B cell (primary cell): ENCODE measurements at regions not wholly inside any gene's neighbourhood (a gene's known extent, or its start where the extent isn't known, plus 50 kb on each side); places are given as distances from the start of the nearest gene placed in this dataset.

Experiments used
- ATAC-seq: fragments of 200-7000 bp; cut with Tn5 transposase; one replicate; pipeline ENCODE4 v1.10.0; 2021; ENCODE audit warnings: low read depth, mild to moderate bottlenecking, moderate number of reproducible peaks, moderate library complexity
- CTCF ChIA-PET: fragments of 350-600 bp; sonication (Branson Sonifier 250); formaldehyde crosslinking; loops from one replicate; lab custom pipeline; 2021; ENCODE audit warnings: antibody characterized with exemption, inconsistent platforms; lab: Charles Lee
- POLR2A ChIA-PET: fragments of 350-600 bp; sonication (Branson Sonifier 250); formaldehyde crosslinking; loops from one replicate; lab custom pipeline; 2021; ENCODE audit warnings: antibody characterized with exemption; lab: Charles Lee
- DNase-seq: peaks from one replicate; pipeline ENCODE4 v3.0.0; 2013
- H2AFZ ChIP-seq: 2 replicates; pipeline ENCODE4 v1.6.1; 2012; ENCODE audit warnings: mild to moderate bottlenecking, low read depth, low read length; ENCODE audit not compliant: insufficient read depth, poor library complexity, severe bottlenecking
- H3K27ac ChIP-seq, 2 donors: 1 replicate in 1 of 2; 2 replicates in 1 of 2; pipeline ENCODE4 v1.5.1; 2012 to 2013; ENCODE audit warnings: low read length in 2 of 2, mild to moderate bottlenecking in 2 of 2, moderate library complexity in 1 of 2
- H3K27me3 ChIP-seq, 4 experiments: fragments of 200-600 bp in 1 of 4; sonication (generic) in 1 of 4; replicated peaks in 1 of 4; 1 replicate in 2 of 4; 2 replicates in 2 of 4; pipeline versions ENCODE4 v1.6.1 to v1.7.0; 2013 to 2016; ENCODE audit warnings: low read length in 3 of 4, mild to moderate bottlenecking in 2 of 4, mixed read lengths in 1 of 4, moderate library complexity in 1 of 4; ENCODE audit not compliant: insufficient read depth in 4 of 4, control insufficient read depth in 3 of 4; ENCODE audit errors: control extremely low read depth in 1 of 4
- H3K36me3 ChIP-seq, 2 experiments: replicated peaks in 1 of 2; 1 replicate in 1 of 2; 2 replicates in 1 of 2; pipeline versions ENCODE4 v1.6.1 to v1.7.1; 2013; ENCODE audit warnings: low read length in 1 of 2; ENCODE audit not compliant: insufficient read depth in 2 of 2, control insufficient read depth in 1 of 2; ENCODE audit errors: control extremely low read depth in 1 of 2, extremely low read depth in 1 of 2
- H3K4me1 ChIP-seq, 2 donors: fragments of 200-600 bp in 1 of 2; sonication (generic) in 1 of 2; 1 replicate in 1 of 2; 2 replicates in 1 of 2; pipeline versions ENCODE4 v1.5.1 to v1.6.1; 2013 to 2017; ENCODE audit warnings: low read length in 2 of 2; ENCODE audit not compliant: control insufficient read depth in 2 of 2, insufficient read depth in 2 of 2
- H3K4me2 ChIP-seq: replicated peaks from 2 replicates; pipeline ENCODE3; 2012; ENCODE audit warnings: mild to moderate bottlenecking, low read depth, low read length; ENCODE audit not compliant: poor library complexity, severe bottlenecking
- H3K4me3 ChIP-seq, 5 experiments: fragments of 200-600 bp in 1 of 5; sonication (generic) in 1 of 5; 1 replicate in 3 of 5; 2 replicates in 2 of 5; pipeline versions ENCODE4 v1.5.1 to v1.7.0; 2011 to 2016; ENCODE audit warnings: low read length in 4 of 5, mild to moderate bottlenecking in 4 of 5, low read depth in 2 of 5, control low read depth in 1 of 5, moderate library complexity in 1 of 5; ENCODE audit not compliant: insufficient read depth in 1 of 5; ENCODE audit errors: control extremely low read depth in 1 of 5, extremely low read depth in 1 of 5
- H3K79me2 ChIP-seq: fragments of 200-600 bp; sonication (generic); one replicate; pipeline ENCODE4 v1.6.0; 2016; ENCODE audit warnings: low read length; ENCODE audit not compliant: control insufficient read depth, insufficient read depth
- H3K9ac ChIP-seq: fragments of 200-600 bp; sonication (generic); 2 replicates; pipeline ENCODE4 v1.6.1; 2017; ENCODE audit warnings: mild to moderate bottlenecking, low read length, moderate library complexity
- H3K9me3 ChIP-seq, 3 donors: one replicate each; pipeline versions ENCODE4 v1.6.1 to v1.7.1; 2013; ENCODE audit warnings: low read length in 2 of 3; ENCODE audit not compliant: control insufficient read depth in 2 of 3, insufficient read depth in 1 of 3; ENCODE audit errors: control extremely low read depth in 1 of 3
- H4K20me1 ChIP-seq: 2 replicates; pipeline ENCODE4 v1.6.0; 2012; ENCODE audit warnings: mild to moderate bottlenecking, low read length; ENCODE audit not compliant: insufficient read depth, control insufficient read depth, poor library complexity, severe bottlenecking
- H3K27ac Mint-ChIP-seq: one replicate; pipeline ENCODE4 v1.8.0; 2021; ENCODE audit warnings: mixed read lengths
- H3K27me3 Mint-ChIP-seq: one replicate; pipeline ENCODE4 v1.8.0; 2021; ENCODE audit warnings: mixed read lengths
- H3K4me1 Mint-ChIP-seq: one replicate; pipeline ENCODE4 v1.8.0; 2021; ENCODE audit warnings: mixed read lengths
- H3K4me3 Mint-ChIP-seq: one replicate; pipeline ENCODE4 v1.8.0; 2021; ENCODE audit warnings: mixed read lengths
- H3K9me3 Mint-ChIP-seq: one replicate; pipeline ENCODE4 v1.8.0; 2022; ENCODE audit warnings: mixed read lengths; ENCODE audit not compliant: insufficient read depth
- EZH2 ChIP-seq: IDR thresholded peaks from 2 replicates; pipeline ENCODE4 v1.6.1; 2012; ENCODE audit warnings: borderline replicate concordance, low read depth, mild to moderate bottlenecking, moderate library complexity, low read length; ENCODE audit not compliant: insufficient read depth, poor library complexity, severe bottlenecking
- WGBS: methylation state at CpG from one replicate; pipeline ENCODE4 v1.1.5; 2013; ENCODE audit warnings: missing lambda C conversion rate; ENCODE audit not compliant: insufficient coverage; 5-methylcytosine and 5-hydroxymethylcytosine counted together
- intact Hi-C: fragments of 100-400 bp; cut with micrococcal nuclease; formaldehyde crosslinking; loops from one replicate; pipeline ENCODE4 v1.10.0; 2022
- TF ChIP-seq, protein P1 (sequence below): fragments of 200-600 bp; IDR thresholded peaks from one replicate; pipeline ENCODE4 v1.8.0; 2022; ENCODE audit warnings: antibody characterized with exemption, mild to moderate bottlenecking

DNA sequence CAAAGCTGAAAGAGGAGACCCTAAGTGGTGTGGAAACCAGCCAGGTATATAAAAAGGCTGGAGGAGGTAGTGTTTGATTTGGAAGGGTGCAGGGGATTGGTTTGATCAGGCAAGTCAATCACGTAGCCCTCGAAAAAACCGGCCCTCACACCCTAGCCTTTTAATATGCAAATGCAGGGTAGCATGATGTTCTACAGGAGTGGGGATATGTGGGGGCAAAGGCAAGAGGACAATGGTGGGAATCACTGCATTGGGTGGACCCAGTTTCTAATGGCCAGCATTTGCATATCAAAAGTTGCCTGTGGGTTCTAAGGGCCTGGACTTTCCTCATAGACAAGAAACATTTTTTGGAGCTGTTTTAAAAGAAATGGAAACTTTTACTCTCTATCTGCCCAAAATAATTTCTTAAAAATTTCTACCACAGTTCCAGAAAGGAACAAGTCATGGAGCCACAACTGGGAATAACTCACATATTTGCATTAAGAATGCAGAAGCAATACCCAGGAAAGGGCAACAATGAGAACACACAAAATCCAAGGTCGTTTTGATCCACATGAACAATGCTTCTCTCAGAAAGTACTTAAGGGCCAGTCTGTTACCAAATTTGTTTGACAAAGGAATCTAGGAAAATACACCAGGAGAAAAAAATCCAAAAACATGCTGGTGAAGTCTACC is 915.8 kb downstream of the NLGN4Y start:
- Histone ChIP-seq H3K9me3 (no peaks in the 10 kb centered on the region), H2AFZ (no peak overlapping the region), H3K27me3 (no peaks in the 10 kb centered on the region), H4K20me1 (no peaks in the 10 kb centered on the region), H3K4me2 (no peak overlapping the region), H3K36me3 (no peaks in the 10 kb centered on the region), H3K27ac (no peak overlapping the region), H3K79me2 (no peaks in the 10 kb centered on the region), H3K4me1 (no peaks in the 10 kb centered on the region), H3K9ac (no peak overlapping the region), H3K4me3 (no peak overlapping the region)
- no peak for ATAC-seq
- WGBS, result no CpG with 5 or more reads among the region's 4 CpGs
- TF ChIP-seq, protein P1, sequence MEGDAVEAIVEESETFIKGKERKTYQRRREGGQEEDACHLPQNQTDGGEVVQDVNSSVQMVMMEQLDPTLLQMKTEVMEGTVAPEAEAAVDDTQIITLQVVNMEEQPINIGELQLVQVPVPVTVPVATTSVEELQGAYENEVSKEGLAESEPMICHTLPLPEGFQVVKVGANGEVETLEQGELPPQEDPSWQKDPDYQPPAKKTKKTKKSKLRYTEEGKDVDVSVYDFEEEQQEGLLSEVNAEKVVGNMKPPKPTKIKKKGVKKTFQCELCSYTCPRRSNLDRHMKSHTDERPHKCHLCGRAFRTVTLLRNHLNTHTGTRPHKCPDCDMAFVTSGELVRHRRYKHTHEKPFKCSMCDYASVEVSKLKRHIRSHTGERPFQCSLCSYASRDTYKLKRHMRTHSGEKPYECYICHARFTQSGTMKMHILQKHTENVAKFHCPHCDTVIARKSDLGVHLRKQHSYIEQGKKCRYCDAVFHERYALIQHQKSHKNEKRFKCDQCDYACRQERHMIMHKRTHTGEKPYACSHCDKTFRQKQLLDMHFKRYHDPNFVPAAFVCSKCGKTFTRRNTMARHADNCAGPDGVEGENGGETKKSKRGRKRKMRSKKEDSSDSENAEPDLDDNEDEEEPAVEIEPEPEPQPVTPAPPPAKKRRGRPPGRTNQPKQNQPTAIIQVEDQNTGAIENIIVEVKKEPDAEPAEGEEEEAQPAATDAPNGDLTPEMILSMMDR, result no peak
- TF ChIP-seq EZH2, result no peak
- Mint-ChIP-seq H3K4me1 (no peaks in the 10 kb centered on the region), H3K27me3 (no peaks in the 10 kb centered on the region), H3K4me3 (no peak overlapping the region), H3K9me3 (peaks cover 3% of the 10 kb centered on the region), H3K27ac (no peak overlapping the region)
- intact Hi-C loops, result no loop called here
- DNase-seq, result no peak
- ChIA-PET POLR2A (no interaction called here), CTCF (no interaction called here)

DNA sequence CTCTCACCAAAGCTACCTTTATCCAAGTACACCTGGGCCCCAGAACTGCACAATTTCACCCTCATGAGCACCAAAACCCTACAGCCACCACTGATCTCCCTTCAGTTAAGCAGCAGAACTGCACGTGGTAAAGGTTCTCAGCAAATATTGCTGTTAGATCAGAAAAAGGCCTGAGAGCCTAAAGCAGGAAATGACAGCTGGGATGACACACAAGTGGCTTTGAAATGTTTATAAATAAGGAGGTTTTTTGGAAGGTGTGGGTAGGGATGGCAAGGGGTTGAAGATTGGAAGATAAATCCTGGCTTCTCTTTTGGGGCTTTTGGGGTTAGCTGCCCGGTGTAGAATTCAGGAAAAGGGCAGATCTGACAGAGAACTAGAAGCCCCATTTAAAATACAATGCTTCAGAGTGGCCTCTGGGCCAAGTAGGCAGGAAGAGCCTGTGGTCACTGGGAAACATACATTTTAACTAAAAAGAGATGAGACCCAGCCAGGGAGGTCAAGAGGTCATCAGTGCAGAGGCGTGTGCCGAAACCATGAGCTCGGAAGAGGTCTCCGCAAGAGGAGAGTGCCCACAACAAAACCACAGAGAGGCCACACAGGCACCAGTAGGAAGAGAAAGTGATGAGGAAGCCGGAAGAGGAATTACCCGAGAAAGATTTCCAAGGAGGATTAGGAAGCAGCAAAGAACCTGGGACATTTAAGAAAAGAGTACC is 916.5 kb downstream of the NLGN4Y start:
- H3K4me3 Mint-ChIP-seq, result no peak overlapping the region
- intact Hi-C loops, result no loop called here
- POLR2A ChIA-PET, result no interaction called here

More for the DNA sequence above, 916.5 kb downstream of the NLGN4Y start:
- Histone ChIP-seq H3K27me3 (no peaks in the 10 kb centered on the region), H3K27ac (no peak overlapping the region), H3K4me1 (no peaks in the 10 kb centered on the region), H3K9ac (no peak overlapping the region), H4K20me1 (no peaks in the 10 kb centered on the region), H3K4me3 (no peak overlapping the region), H3K79me2 (no peaks in the 10 kb centered on the region), H3K9me3 (no peaks in the 10 kb centered on the region), H3K4me2 (no peak overlapping the region), H2AFZ (no peak overlapping the region), H3K36me3 (no peaks in the 10 kb centered on the region)
- Mint-ChIP-seq H3K9me3 (peaks cover 3% of the 10 kb centered on the region), H3K27me3 (no peaks in the 10 kb centered on the region), H3K27ac (no peak overlapping the region), H3K4me1 (no peaks in the 10 kb centered on the region)
- CTCF ChIA-PET, result no interaction called here
- no CpG with 5 or more reads among the region's 8 CpGs for WGBS
- ATAC-seq, result no peak
- TF ChIP-seq, protein P1, result no peak
- TF ChIP-seq EZH2, result no peak
- DNase-seq, result no peak
